Tibial artery (tissue), 4 donors: ENCODE measurements at regions not wholly inside any gene's neighbourhood (a gene's known extent, or its start where the extent isn't known, plus 50 kb on each side); places are given as distances from the start of the nearest gene placed in this dataset.

Source experiments
- DNase-seq, 2 donors: peaks; one replicate each; pipeline ENCODE4 v3.0.0-alpha.2; 2019
- H3K27ac ChIP-seq, 2 donors: fragments of 200-600 bp; sonication (generic) in 1 of 2; 1 replicate in 1 of 2; 2 replicates in 1 of 2; pipeline ENCODE4 v1.5.1; 2018 to 2019; ENCODE audit warnings: mild to moderate bottlenecking in 1 of 2
- H3K27me3 ChIP-seq, 2 donors: fragments of 200-600 bp; sonication (generic) in 1 of 2; one replicate each; pipeline versions ENCODE4 v1.5.1 to v1.6.0; 2016 to 2019
- H3K36me3 ChIP-seq, 3 donors: fragments of 200-600 bp; sonication (generic) in 2 of 3; one replicate each; pipeline ENCODE4 v1.5.1; 2016 to 2019; ENCODE audit warnings: mild to moderate bottlenecking in 2 of 3
- H3K4me1 ChIP-seq, 4 donors: fragments of 200-600 bp; sonication (generic) in 2 of 4; 1 replicate in 3 of 4; 2 replicates in 1 of 4; pipeline ENCODE4 v1.5.1; 2016 to 2019
- H3K4me3 ChIP-seq, 2 donors: fragments of 200-600 bp; sonication (generic) in 1 of 2; 1 replicate in 1 of 2; 2 replicates in 1 of 2; pipeline ENCODE4 v1.5.1; 2018 to 2019; ENCODE audit warnings: mild to moderate bottlenecking in 2 of 2
- H3K9me3 ChIP-seq, 3 donors: fragments of 200-600 bp; sonication (generic) in 1 of 3; one replicate each; pipeline ENCODE4 v1.5.1; 2016 to 2019
- intact Hi-C: fragments of 100-400 bp; cut with DNase I; formaldehyde crosslinking; loops from one replicate; pipeline ENCODE4 v1.15.0; 2023; ENCODE audit warnings: low total_unique reads
- TF ChIP-seq, protein P1 (sequence below), 2 experiments: fragments of 200-600 bp in 1 of 2; fragments of 450-650 bp in 1 of 2; IDR thresholded peaks; one replicate each; pipeline ENCODE4 v1.5.1; 2017 to 2019; ENCODE audit warnings: antibody characterized with exemption in 2 of 2, mild to moderate bottlenecking in 1 of 2, moderate library complexity in 1 of 2

DNA sequence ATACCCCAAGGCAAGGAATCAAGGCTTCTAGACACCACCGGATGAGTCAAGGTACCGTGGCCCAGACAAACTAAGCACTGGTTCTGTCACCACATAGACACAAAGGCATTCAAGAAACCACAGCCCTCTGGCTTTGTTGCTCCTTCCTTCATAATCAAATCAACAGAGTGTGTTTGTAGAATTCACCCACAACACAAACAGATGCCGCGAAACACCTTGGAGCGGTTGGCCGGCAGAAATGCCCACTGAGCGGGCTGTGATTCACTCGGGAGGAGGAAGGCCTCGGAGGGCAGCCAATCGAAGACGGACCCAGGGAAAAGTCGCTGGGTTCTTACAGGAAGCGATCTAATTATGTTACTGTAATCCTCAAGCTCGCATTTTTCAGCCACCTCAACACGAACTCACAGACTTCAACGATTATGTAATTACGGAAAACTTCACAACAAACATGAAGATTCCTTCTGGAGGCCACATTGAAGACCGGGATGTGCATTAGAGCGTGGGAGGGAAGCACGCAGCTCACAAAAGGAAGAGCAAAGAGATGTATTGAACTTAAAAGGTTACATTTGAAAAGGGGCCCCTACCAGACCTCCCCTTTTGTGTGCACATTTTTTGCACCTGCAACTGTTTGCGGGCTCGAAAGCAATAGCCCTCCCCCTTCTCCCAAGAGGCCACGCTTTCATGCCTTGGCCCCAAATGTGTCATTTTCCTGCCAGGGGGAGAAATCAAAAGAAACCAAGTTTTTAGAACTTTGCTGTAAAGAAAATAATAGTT lies 184.7 kb upstream of the PREP start:
- no peak overlapping the region for H3K27ac ChIP-seq
- intact Hi-C loops = no loop called here

DNA sequence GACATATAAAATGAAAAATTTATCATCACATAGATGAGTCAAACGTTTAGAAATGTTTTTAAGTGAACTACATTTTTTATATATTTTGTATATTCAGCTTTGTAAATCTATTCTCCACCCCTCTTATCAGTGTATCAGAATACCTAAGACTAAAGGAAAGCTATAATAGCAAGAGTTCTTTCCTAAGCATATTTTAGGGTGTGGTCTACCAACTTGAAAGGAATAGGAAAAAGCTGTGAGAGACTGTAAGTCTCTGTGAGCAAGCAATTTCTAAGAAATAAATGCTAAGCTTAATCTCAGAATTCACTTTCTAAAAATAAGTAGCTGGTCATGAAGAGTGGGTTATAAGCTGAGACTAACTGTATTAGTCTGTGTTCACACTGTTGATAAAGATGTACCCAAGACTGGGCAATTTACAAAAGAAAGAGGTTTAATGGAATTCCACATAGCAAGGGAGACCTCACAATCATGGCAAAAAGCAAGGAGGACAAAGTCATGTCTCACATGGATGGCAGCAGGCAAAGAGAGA lies 175.4 kb upstream of the PREP start:
- no peaks in the 10 kb centered on the region for H3K4me1 ChIP-seq
- no peak for DNase-seq
- no peaks in the 10 kb centered on the region for H3K27me3 ChIP-seq
- intact Hi-C loops = no loop called here
- no peaks in the 10 kb centered on the region for H3K36me3 ChIP-seq
- TF ChIP-seq, protein P1, sequence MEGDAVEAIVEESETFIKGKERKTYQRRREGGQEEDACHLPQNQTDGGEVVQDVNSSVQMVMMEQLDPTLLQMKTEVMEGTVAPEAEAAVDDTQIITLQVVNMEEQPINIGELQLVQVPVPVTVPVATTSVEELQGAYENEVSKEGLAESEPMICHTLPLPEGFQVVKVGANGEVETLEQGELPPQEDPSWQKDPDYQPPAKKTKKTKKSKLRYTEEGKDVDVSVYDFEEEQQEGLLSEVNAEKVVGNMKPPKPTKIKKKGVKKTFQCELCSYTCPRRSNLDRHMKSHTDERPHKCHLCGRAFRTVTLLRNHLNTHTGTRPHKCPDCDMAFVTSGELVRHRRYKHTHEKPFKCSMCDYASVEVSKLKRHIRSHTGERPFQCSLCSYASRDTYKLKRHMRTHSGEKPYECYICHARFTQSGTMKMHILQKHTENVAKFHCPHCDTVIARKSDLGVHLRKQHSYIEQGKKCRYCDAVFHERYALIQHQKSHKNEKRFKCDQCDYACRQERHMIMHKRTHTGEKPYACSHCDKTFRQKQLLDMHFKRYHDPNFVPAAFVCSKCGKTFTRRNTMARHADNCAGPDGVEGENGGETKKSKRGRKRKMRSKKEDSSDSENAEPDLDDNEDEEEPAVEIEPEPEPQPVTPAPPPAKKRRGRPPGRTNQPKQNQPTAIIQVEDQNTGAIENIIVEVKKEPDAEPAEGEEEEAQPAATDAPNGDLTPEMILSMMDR (IDR thresholded peaks at IDR 0.05) = no peak
- H3K4me3 ChIP-seq = no peak overlapping the region
- no peaks in the 10 kb centered on the region for H3K9me3 ChIP-seq
- no peak overlapping the region for H3K27ac ChIP-seq

More for the DNA sequence above, 184.7 kb upstream of the PREP start:
- no peaks in the 10 kb centered on the region for H3K4me1 ChIP-seq
- DNase-seq = no peak
- H3K4me3 ChIP-seq = no peak overlapping the region
- H3K27me3 ChIP-seq = no peaks in the 10 kb centered on the region
- no peaks in the 10 kb centered on the region for H3K9me3 ChIP-seq
- H3K36me3 ChIP-seq = no peaks in the 10 kb centered on the region
- TF ChIP-seq, protein P1 (IDR thresholded peaks at IDR 0.05) = no peak

DNA sequence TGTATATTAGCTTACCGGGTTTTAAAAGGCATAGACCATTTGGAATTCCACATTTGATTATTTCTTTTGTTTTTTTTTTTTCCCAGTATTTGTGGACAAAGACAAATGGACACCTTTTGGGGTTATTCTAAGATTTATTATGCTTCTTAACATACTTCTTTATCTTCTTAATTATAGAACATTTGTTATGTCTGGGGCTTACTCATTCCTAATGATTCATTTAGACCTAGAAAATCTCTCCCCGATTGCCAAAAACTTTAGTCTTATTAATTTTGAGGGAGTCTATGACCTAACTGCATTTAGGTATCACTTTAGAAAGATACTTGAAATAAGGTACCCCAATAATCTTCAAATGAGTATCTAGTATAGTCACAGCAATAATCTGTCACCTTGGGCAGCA lies 170.7 kb upstream of the PREP start:
- intact Hi-C loops = no loop called here
- Histone ChIP-seq H3K4me1 (no peaks in the 10 kb centered on the region), H3K9me3 (no peaks in the 10 kb centered on the region), H3K36me3 (no peaks in the 10 kb centered on the region), H3K27me3 (no peaks in the 10 kb centered on the region), H3K27ac (no peak overlapping the region), H3K4me3 (no peak overlapping the region)
- TF ChIP-seq, protein P1 (IDR thresholded peaks at IDR 0.05) = no peak
- DNase-seq = no peak

DNA sequence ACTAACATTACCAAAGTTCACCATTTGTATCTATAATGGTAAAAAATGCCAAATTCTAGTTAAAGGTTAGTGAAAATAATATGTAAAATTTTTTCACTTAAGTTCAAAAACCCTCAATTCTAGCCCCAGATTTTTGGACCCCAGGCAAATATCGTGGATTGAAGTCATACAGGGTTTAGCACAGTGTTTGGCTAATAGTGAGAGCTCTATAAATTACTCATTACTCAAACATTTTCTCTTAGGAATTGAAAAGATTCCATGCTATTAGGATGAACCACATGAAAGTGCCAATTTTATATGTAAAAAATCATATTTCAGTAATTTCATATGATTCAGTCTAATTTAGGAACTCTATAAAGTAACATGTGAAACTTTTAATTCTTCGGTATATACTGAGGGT lies 170.3 kb upstream of the PREP start:
- Histone ChIP-seq H3K36me3 (no peaks in the 10 kb centered on the region), H3K4me3 (no peak overlapping the region), H3K27me3 (no peaks in the 10 kb centered on the region), H3K4me1 (no peaks in the 10 kb centered on the region), H3K9me3 (no peaks in the 10 kb centered on the region), H3K27ac (no peak overlapping the region)
- intact Hi-C loops = no loop called here
- TF ChIP-seq, protein P1 (IDR thresholded peaks at IDR 0.05) = no peak
- DNase-seq = no peak

DNA sequence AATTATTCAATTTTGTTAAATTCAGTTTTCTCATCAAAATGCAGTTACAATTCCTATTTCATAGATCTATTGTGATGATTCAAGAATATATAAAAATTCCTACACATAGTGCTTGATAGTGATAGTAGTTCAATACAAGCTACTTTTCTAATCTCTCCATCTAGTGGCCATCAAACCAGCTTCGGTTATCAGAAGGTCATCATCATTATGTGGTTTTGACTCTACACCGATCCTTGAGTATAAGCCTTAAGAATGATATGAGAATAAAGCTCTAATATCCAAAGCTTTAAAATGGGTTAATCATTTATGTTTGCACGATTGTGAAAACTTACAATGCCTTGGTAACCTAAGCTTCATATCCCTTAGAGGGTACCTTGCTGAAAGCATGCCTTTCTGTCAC lies 167.5 kb upstream of the PREP start:
- Histone ChIP-seq H3K4me3 (no peak overlapping the region), H3K4me1 (no peaks in the 10 kb centered on the region), H3K27ac (no peak overlapping the region), H3K36me3 (no peaks in the 10 kb centered on the region), H3K9me3 (no peaks in the 10 kb centered on the region), H3K27me3 (no peaks in the 10 kb centered on the region)
- intact Hi-C loops = no loop called here
- TF ChIP-seq, protein P1 (IDR thresholded peaks at IDR 0.05) = no peak
- DNase-seq = no peak
